ENCODE measurements at regions not wholly inside any gene's neighbourhood (a gene's known extent, or its start where the extent isn't known, plus 50 kb on each side); places are given as distances from the start of the nearest gene placed in this dataset.

GRCh38 chr2:225289659-225290058, 109.9 kb upstream of the NYAP2 start:
- Histone ChIP-seq H3K23ac (ENCODE audit: insufficient read length, low read depth, low read length) (no peak overlapping the region), H4K5ac (ENCODE audit: insufficient read length, low read depth, low read length) (no peak overlapping the region), H4K20me1 (ENCODE audit: control insufficient read depth, insufficient read depth, insufficient read length) (no peaks in the 10 kb centered on the region), H3K79me1 (ENCODE audit: insufficient read depth, low read depth, low read length, poor library complexity, severe bottlenecking) (no peaks in the 10 kb centered on the region), H3K14ac (ENCODE audit: insufficient read depth, low read length) (no peak overlapping the region), H2AFZ (ENCODE audit: low read length) (no peak overlapping the region), H3K23me2 (ENCODE audit: insufficient read length, low read depth, low read length, poor library complexity, severe bottlenecking) (no peaks in the 10 kb centered on the region), H2BK12ac (ENCODE audit: insufficient read length, low read depth, low read length) (no peak overlapping the region), H3K56ac (ENCODE audit: insufficient read length, low read depth, low read length) (no peak overlapping the region), H3K27ac (ENCODE audit: insufficient read length, low read depth, low read length) (no peak overlapping the region), H3K4me1 (ENCODE audit: insufficient read depth, low read length) (no peaks in the 10 kb centered on the region), H2BK20ac (ENCODE audit: low read depth, low read length, poor library complexity, severe bottlenecking) (no peak overlapping the region), H4K8ac (replicated peaks; ENCODE audit: insufficient read length, low read depth, low read length) (no peak overlapping the region), H3K9me3 (ENCODE audit: control insufficient read depth, low read depth, low read length) (no peaks in the 10 kb centered on the region), H3K9ac (ENCODE audit: extremely low read depth, insufficient read length, low read length) (no peak overlapping the region), H4K91ac (ENCODE audit: insufficient read length, low read depth, low read length) (no peak overlapping the region), H3K79me2 (ENCODE audit: insufficient read depth, low read length) (no peaks in the 10 kb centered on the region), H2BK15ac (ENCODE audit: low read depth, low read length) (no peak overlapping the region), H3K27me3 (ENCODE audit: insufficient read depth, low read length) (no peaks in the 10 kb centered on the region), H3T11ph (ENCODE audit: low read length) (no peak overlapping the region), H2BK120ac (ENCODE audit: low read depth, low read length, poor library complexity, severe bottlenecking) (no peak overlapping the region), H2BK5ac (ENCODE audit: insufficient read length, low read length) (no peak overlapping the region), H3K4me2 (ENCODE audit: insufficient read depth, insufficient read length, low read length) (no peak overlapping the region), H3K4ac (ENCODE audit: low read depth, low read length) (no peak overlapping the region), H3K18ac (ENCODE audit: insufficient read length, low read depth, low read length) (no peak overlapping the region), H2AK5ac (ENCODE audit: insufficient read length, low read length) (no peak overlapping the region)
- no peaks in the 10 kb centered on the region for H3K27me3 Mint-ChIP-seq (ENCODE audit: low read depth)
- no peak overlapping the region for H3K27ac Mint-ChIP-seq
- TF ChIP-seq CTCF (conservative IDR thresholded peaks at IDR 0.05), result no peak
- no CpG with 5 or more reads among the region's 2 CpGs for WGBS (ENCODE audit: extremely low coverage, insufficient read length, low lambda C conversion rate)
- no peak for DNase-seq
- H3K9me3 Mint-ChIP-seq, result no peaks in the 10 kb centered on the region; a peak in 2 of 5 replicates
- no peaks in the 10 kb centered on the region for H3K4me1 Mint-ChIP-seq
- H3K36me3 Mint-ChIP-seq (ENCODE audit: insufficient read depth in 1 of 3, low read depth in 3 of 3), result no peaks in the 10 kb centered on the region
- no peak overlapping the region for H3K4me3 Mint-ChIP-seq
